IMR-90 (cell line): ENCODE measurements at regions not wholly inside any gene's neighbourhood (a gene's known extent, or its start where the extent isn't known, plus 50 kb on each side); places are given as distances from the start of the nearest gene placed in this dataset.

Experiments used
- ATAC-seq: fragments of 200-7000 bp; cut with Tn5 transposase; 2 replicates; pipeline ENCODE4 v1.9.1; 2020; ENCODE audit warnings: low read depth, mild to moderate bottlenecking, moderate library complexity
- BruUV-seq: library from RNA; stranded (reverse); fragments of 400-500 nt; replicated peaks from 2 replicates; lab custom pipeline; 2021; lab: Mats Ljungman, UMichigan
- CTCF ChIA-PET: fragments of 300-600 bp; formaldehyde crosslinking; extraction: SDS; loops from one replicate; lab custom pipeline; 2021; ENCODE audit warnings: antibody characterized with exemption; lab: Yijun Ruan, JAX
- POLR2A ChIA-PET: fragments of 300-600 bp; sonication (Branson Sonifier 250); formaldehyde crosslinking; loops from one replicate; lab custom pipeline; 2022; ENCODE audit warnings: antibody characterized with exemption; ENCODE audit not compliant: unreplicated experiment; lab: Charles Lee
- DNase-seq: peaks from one replicate; pipeline ENCODE4 v3.0.0; 2013
- H2AFZ ChIP-seq: replicated peaks from 2 replicates; pipeline ENCODE3; 2013; ENCODE audit warnings: low read length, mild to moderate bottlenecking; ENCODE audit not compliant: poor library complexity
- H2AK5ac ChIP-seq: 2 replicates; pipeline ENCODE4 v1.6.1; 2013; ENCODE audit warnings: low read depth, low read length, inconsistent platforms
- H2AK9ac ChIP-seq: replicated peaks from 2 replicates; pipeline ENCODE3; 2013; ENCODE audit warnings: mild to moderate bottlenecking, low read depth, low read length, moderate library complexity; ENCODE audit not compliant: poor library complexity
- H2BK120ac ChIP-seq: 2 replicates; pipeline ENCODE4 v1.6.1; 2013; ENCODE audit warnings: low read depth, low read length, inconsistent platforms
- H2BK15ac ChIP-seq: 3 replicates; pipeline ENCODE4 v1.6.1; 2013; ENCODE audit warnings: low read depth, low read length, inconsistent platforms
- H2BK20ac ChIP-seq: 2 replicates; pipeline ENCODE4 v1.6.1; 2013; ENCODE audit warnings: low read depth, mild to moderate bottlenecking, inconsistent platforms, low read length, moderate library complexity
- H2BK5ac ChIP-seq: 2 replicates; pipeline ENCODE4 v1.6.1; 2013; ENCODE audit warnings: mild to moderate bottlenecking, low read depth, low read length, inconsistent platforms; ENCODE audit not compliant: poor library complexity, severe bottlenecking
- H3K14ac ChIP-seq: replicated peaks from 2 replicates; pipeline ENCODE4 v1.6.1; 2013; ENCODE audit warnings: low read depth, low read length, inconsistent platforms
- H3K18ac ChIP-seq: 2 replicates; pipeline ENCODE4 v1.6.1; 2013; ENCODE audit warnings: low read depth, low read length, control low read depth
- H3K23ac ChIP-seq: 2 replicates; pipeline ENCODE4 v1.6.1; 2013; ENCODE audit warnings: low read depth, low read length, inconsistent platforms
- H3K27ac ChIP-seq: 2 replicates; pipeline ENCODE4 v1.5.1; 2013; ENCODE audit warnings: mild to moderate bottlenecking, control low read depth, low read length; ENCODE audit not compliant: insufficient read depth
- H3K27me3 ChIP-seq: 2 replicates; pipeline ENCODE4 v1.6.1; 2013; ENCODE audit warnings: low read length; ENCODE audit not compliant: control insufficient read depth, insufficient read depth
- H3K36me3 ChIP-seq: 2 replicates; pipeline ENCODE4 v1.6.1; 2013; ENCODE audit warnings: low read length, mixed read lengths; ENCODE audit not compliant: control insufficient read depth, insufficient read depth
- H3K4ac ChIP-seq: 2 replicates; pipeline ENCODE4 v1.6.1; 2013; ENCODE audit warnings: low read depth, low read length, inconsistent platforms
- H3K4me1 ChIP-seq: 2 replicates; pipeline ENCODE4 v1.6.1; 2013; ENCODE audit warnings: low read length, mixed read lengths; ENCODE audit not compliant: control insufficient read depth, insufficient read depth
- H3K4me2 ChIP-seq: 2 replicates; pipeline ENCODE4 v1.6.1; 2013; ENCODE audit warnings: low read depth, mild to moderate bottlenecking, control low read depth, low read length, moderate library complexity
- H3K4me3 ChIP-seq: 2 replicates; pipeline ENCODE4 v1.5.1; 2013; ENCODE audit warnings: low read depth, mild to moderate bottlenecking, control low read depth, low read length, moderate library complexity; ENCODE audit not compliant: insufficient read depth
- H3K56ac ChIP-seq: 2 replicates; pipeline ENCODE4 v1.6.1; 2013; ENCODE audit warnings: low read length, inconsistent platforms; ENCODE audit not compliant: insufficient read depth; ENCODE audit errors: extremely low read depth
- H3K79me1 ChIP-seq, 2 experiments: 2 replicates each; pipeline ENCODE4 v1.6.1; 2013; ENCODE audit warnings: low read length in 2 of 2, inconsistent platforms in 1 of 2, low read depth in 1 of 2
- H3K9ac ChIP-seq: 2 replicates; pipeline ENCODE4 v1.6.1; 2013; ENCODE audit warnings: low read depth, low read length, control low read depth
- H3K9me1 ChIP-seq: 2 replicates; pipeline ENCODE4 v1.6.1; 2013; ENCODE audit warnings: low read length, inconsistent platforms; ENCODE audit not compliant: insufficient read depth
- H3K9me3 ChIP-seq: 2 replicates; pipeline ENCODE4 v1.6.1; 2013; ENCODE audit warnings: low read length; ENCODE audit not compliant: control insufficient read depth, insufficient read depth
- H4K20me1 ChIP-seq: 2 replicates; pipeline ENCODE4 v1.6.1; 2013; ENCODE audit warnings: low read length, inconsistent platforms; ENCODE audit not compliant: insufficient read depth
- H4K5ac ChIP-seq: 2 replicates; pipeline ENCODE4 v1.6.1; 2013; ENCODE audit warnings: mild to moderate bottlenecking, low read depth, low read length, control low read depth
- H4K8ac ChIP-seq, 2 experiments: 2 replicates each; pipeline ENCODE4 v1.6.1; 2013; ENCODE audit warnings: low read depth in 2 of 2, low read length in 2 of 2, control low read depth in 1 of 2, inconsistent platforms in 1 of 2
- H4K91ac ChIP-seq: 2 replicates; pipeline ENCODE4 v1.6.1; 2013; ENCODE audit warnings: low read depth, low read length, inconsistent platforms; ENCODE audit not compliant: insufficient read depth
- CEBPB ChIP-seq: IDR thresholded peaks from 2 replicates; pipeline ENCODE4 v1.6.1; 2012; ENCODE audit warnings: low read depth, low read length, improper control_type of control experiment
- CHD1 ChIP-seq: IDR thresholded peaks from 2 replicates; pipeline ENCODE4 v1.6.1; 2012; ENCODE audit warnings: low read depth, low read length, improper control_type of control experiment
- MAFK ChIP-seq: IDR thresholded peaks from 2 replicates; pipeline ENCODE4 v1.6.1; 2012; ENCODE audit warnings: low read depth, low read length, improper control_type of control experiment
- MAZ ChIP-seq: IDR thresholded peaks from 2 replicates; pipeline ENCODE4 v1.6.1; 2012; ENCODE audit warnings: low read depth, mild to moderate bottlenecking, low read length, improper control_type of control experiment, moderate library complexity, borderline replicate concordance
- MXI1 ChIP-seq: IDR thresholded peaks from 2 replicates; pipeline ENCODE4 v1.6.1; 2012; ENCODE audit warnings: low read depth, mild to moderate bottlenecking, low read length, moderate library complexity, borderline replicate concordance
- NFE2L2 ChIP-seq: fragments of 150-350 bp; IDR thresholded peaks from 2 replicates; pipeline ENCODE4 v1.6.1; 2016; ENCODE audit warnings: low read depth, mild to moderate bottlenecking, low read length
- POLR2A ChIP-seq: IDR thresholded peaks from 2 replicates; pipeline ENCODE4 v1.6.1; 2012; ENCODE audit warnings: mild to moderate bottlenecking, low read depth, low read length
- RAD21 ChIP-seq: IDR thresholded peaks from 2 replicates; pipeline ENCODE4 v1.6.1; 2012; ENCODE audit warnings: low read length, improper control_type of control experiment
- RCOR1 ChIP-seq: IDR thresholded peaks from 2 replicates; pipeline ENCODE4 v1.6.1; 2012; ENCODE audit warnings: mild to moderate bottlenecking, low read length, improper control_type of control experiment; ENCODE audit not compliant: insufficient replicate concordance
- RFX5 ChIP-seq: IDR thresholded peaks from 2 replicates; pipeline ENCODE4 v1.8.0; 2012; ENCODE audit warnings: low read depth, mild to moderate bottlenecking, low read length, moderate library complexity
- SMC3 ChIP-seq: fragments of 150-350 bp; IDR thresholded peaks from 2 replicates; pipeline ENCODE4 v1.6.1; 2016; ENCODE audit warnings: low read depth, mild to moderate bottlenecking, antibody characterized with exemption, low read length, moderate library complexity
- WGBS, 2 experiments: methylation state at CpG; one replicate each; pipeline versions ENCODE4 v1.1.5 to v1.1.7; 2013; ENCODE audit warnings: missing lambda C conversion rate in 2 of 2; ENCODE audit not compliant: insufficient read length in 1 of 2; ENCODE audit errors: extremely low coverage in 2 of 2; 5-methylcytosine and 5-hydroxymethylcytosine counted together
- dilution Hi-C: fragments of 300-500 bp; cut with HindIII; formaldehyde crosslinking; loops from one replicate; pipeline ENCODE4 v1.14.3; 2018; ENCODE audit warnings: low sequenced_read_pairs; ENCODE audit not compliant: unreplicated experiment
- in situ Hi-C: fragments of 300-500 bp; cut with MboI; formaldehyde crosslinking; loops from 3 replicates; pipeline ENCODE4 v1.14.3; 2019; ENCODE audit warnings: low sequenced_read_pairs, inconsistent platforms, mixed read lengths
- intact Hi-C: fragments of 100-400 bp; cut with micrococcal nuclease; formaldehyde crosslinking; loops from 2 replicates; pipeline ENCODE4 v1.10.0; 2022
- TF ChIP-seq, protein P1 (sequence below): fragments of 150-350 bp; IDR thresholded peaks from 2 replicates; pipeline ENCODE4 v1.6.1; 2016; ENCODE audit warnings: low read depth, mild to moderate bottlenecking, low read length, moderate library complexity, borderline replicate concordance
- TF ChIP-seq, protein P2 (sequence below): conservative IDR thresholded peaks from 2 replicates; pipeline ENCODE4 v1.5.1; 2012; ENCODE audit warnings: mild to moderate bottlenecking, low read depth, low read length, improper control_type of control experiment
- TF ChIP-seq, protein P3 (sequence below): fragments of 150-350 bp; IDR thresholded peaks from 2 replicates; pipeline ENCODE4 v1.6.1; 2017; ENCODE audit warnings: mild to moderate bottlenecking, antibody characterized with exemption, low read length, low read depth

DNA sequence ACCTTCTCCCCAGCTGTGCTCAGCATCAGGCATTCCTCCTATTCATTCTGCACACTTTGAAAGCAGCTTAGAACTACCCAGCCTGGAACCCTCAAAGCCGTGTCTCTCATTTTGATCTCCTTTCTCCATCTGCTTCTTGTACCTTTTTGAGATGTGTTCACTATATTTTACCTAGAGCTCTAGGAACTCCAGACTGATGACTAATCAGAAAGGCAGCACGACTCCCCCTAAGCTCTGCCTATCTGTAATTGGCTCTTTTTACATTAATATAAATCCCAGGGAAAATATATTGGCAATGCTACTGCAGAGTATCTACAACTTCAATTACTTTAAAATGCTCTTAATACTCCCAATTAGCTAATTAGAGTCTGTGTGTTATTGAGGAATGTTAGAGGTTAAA lies 671.5 kb downstream of the CBLN4 start:
- Histone ChIP-seq H3K56ac (no peak overlapping the region), H3K4me2 (no peak overlapping the region), H3K9ac (no peak overlapping the region), H3K4me3 (no peak overlapping the region), H2AK9ac (no peak overlapping the region), H3K18ac (no peak overlapping the region), H2BK20ac (no peak overlapping the region), H3K4ac (no peak overlapping the region), H3K27ac (no peak overlapping the region), H2BK120ac (no peak overlapping the region), H3K79me1 (no peaks in the 10 kb centered on the region), H3K23ac (no peak overlapping the region), H4K91ac (no peak overlapping the region), H3K9me1 (no peaks in the 10 kb centered on the region), H4K8ac (no peak overlapping the region), H2AFZ (no peak overlapping the region), H2AK5ac (no peak overlapping the region), H3K4me1 (no peaks in the 10 kb centered on the region), H3K27me3 (no peaks in the 10 kb centered on the region), H4K20me1 (no peaks in the 10 kb centered on the region), H4K5ac (no peak overlapping the region), H3K9me3 (peaks cover 4% of the 10 kb centered on the region), H2BK5ac (no peak overlapping the region), H3K14ac (no peak overlapping the region), H3K36me3 (no peaks in the 10 kb centered on the region), H2BK15ac (no peak overlapping the region)
- ATAC-seq (no peak), DNase-seq (no peak)
- no peak for TF ChIP-seq RFX5
- TF ChIP-seq, protein P1, sequence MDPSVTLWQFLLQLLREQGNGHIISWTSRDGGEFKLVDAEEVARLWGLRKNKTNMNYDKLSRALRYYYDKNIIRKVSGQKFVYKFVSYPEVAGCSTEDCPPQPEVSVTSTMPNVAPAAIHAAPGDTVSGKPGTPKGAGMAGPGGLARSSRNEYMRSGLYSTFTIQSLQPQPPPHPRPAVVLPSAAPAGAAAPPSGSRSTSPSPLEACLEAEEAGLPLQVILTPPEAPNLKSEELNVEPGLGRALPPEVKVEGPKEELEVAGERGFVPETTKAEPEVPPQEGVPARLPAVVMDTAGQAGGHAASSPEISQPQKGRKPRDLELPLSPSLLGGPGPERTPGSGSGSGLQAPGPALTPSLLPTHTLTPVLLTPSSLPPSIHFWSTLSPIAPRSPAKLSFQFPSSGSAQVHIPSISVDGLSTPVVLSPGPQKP = no peak
- TF ChIP-seq SMC3 = no peak
- TF ChIP-seq MAZ = no peak
- no peak for TF ChIP-seq MAFK
- no peak for TF ChIP-seq CHD1
- TF ChIP-seq, protein P2, sequence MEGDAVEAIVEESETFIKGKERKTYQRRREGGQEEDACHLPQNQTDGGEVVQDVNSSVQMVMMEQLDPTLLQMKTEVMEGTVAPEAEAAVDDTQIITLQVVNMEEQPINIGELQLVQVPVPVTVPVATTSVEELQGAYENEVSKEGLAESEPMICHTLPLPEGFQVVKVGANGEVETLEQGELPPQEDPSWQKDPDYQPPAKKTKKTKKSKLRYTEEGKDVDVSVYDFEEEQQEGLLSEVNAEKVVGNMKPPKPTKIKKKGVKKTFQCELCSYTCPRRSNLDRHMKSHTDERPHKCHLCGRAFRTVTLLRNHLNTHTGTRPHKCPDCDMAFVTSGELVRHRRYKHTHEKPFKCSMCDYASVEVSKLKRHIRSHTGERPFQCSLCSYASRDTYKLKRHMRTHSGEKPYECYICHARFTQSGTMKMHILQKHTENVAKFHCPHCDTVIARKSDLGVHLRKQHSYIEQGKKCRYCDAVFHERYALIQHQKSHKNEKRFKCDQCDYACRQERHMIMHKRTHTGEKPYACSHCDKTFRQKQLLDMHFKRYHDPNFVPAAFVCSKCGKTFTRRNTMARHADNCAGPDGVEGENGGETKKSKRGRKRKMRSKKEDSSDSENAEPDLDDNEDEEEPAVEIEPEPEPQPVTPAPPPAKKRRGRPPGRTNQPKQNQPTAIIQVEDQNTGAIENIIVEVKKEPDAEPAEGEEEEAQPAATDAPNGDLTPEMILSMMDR = no peak
- TF ChIP-seq RAD21 = no peak
- no peak for TF ChIP-seq CEBPB
- no peak for TF ChIP-seq MXI1
- no peak for TF ChIP-seq POLR2A
- no peak for TF ChIP-seq NFE2L2
- no peak for TF ChIP-seq RCOR1
- TF ChIP-seq, protein P3, sequence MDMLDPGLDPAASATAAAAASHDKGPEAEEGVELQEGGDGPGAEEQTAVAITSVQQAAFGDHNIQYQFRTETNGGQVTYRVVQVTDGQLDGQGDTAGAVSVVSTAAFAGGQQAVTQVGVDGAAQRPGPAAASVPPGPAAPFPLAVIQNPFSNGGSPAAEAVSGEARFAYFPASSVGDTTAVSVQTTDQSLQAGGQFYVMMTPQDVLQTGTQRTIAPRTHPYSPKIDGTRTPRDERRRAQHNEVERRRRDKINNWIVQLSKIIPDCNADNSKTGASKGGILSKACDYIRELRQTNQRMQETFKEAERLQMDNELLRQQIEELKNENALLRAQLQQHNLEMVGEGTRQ = no peak
- POLR2A ChIA-PET = no interaction called here
- 33% methylated on average over 1 of the region's 2 CpGs; no CpG with 5 or more reads in 1 of the 2 experiments for WGBS, 2 experiments
- in situ Hi-C loops (no loop called here), intact Hi-C loops (no loop called here), dilution Hi-C loops (no loop called here)
- BruUV-seq = no TSS peak
- CTCF ChIA-PET = no interaction called here
